GM12892 (cell line): ENCODE measurements at regions not wholly inside any gene's neighbourhood (a gene's known extent, or its start where the extent isn't known, plus 50 kb on each side); places are given as distances from the start of the nearest gene placed in this dataset.

Experiments used
- POLR2A ChIP-seq: IDR thresholded peaks from 2 replicates; pipeline ENCODE4 v1.6.1; 2011; ENCODE audit warnings: low read depth, low read length, control low read depth
- TAF1 ChIP-seq: IDR thresholded peaks from 2 replicates; pipeline ENCODE4 v1.6.1; 2011; ENCODE audit warnings: low read depth, mild to moderate bottlenecking, control low read depth, low read length, borderline replicate concordance

DNA sequence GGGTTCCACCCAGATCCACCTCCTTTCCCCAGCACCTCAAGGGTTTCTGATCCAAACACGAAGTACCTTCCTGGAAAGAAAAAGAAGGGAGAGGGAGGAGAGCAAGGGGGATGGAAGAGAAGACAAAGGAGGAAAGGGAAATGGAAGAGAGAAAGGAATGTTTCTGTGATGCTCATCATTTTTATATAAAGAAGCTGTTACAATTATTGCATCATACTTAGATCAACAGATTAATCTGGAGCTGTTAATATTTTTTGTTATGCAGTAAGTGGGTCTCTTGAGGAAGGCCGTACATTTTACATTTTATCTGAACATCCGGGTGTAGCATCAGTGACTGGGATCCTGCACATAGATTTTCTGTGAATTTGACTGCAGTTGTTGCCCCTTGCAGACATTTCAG lies 60.6 kb upstream of the NEDD4L start:
- TF ChIP-seq POLR2A: no peak
- no peak for TF ChIP-seq TAF1
